ENCODE measurements at regions not wholly inside any gene's neighbourhood (a gene's known extent, or its start where the extent isn't known, plus 50 kb on each side); places are given as distances from the start of the nearest gene placed in this dataset.

GRCh38 chr1:219105893-219106292 is 67.8 kb upstream of the LYPLAL1 start:
- no peak for DNase-seq (ENCODE audit: low read depth)
- H3K4me3 ChIP-seq (ENCODE audit: low read length) = no peak overlapping the region
- no peak for TF ChIP-seq CTCF (conservative IDR thresholded peaks at IDR 0.05; ENCODE audit: low read depth, low read length)

GRCh38 chr1:219109424-219110018 is 64.2 kb upstream of the LYPLAL1 start:
- no peak for DNase-seq (ENCODE audit: low read depth)
- no peak for TF ChIP-seq CTCF (conservative IDR thresholded peaks at IDR 0.05; ENCODE audit: low read depth, low read length)
- H3K4me3 ChIP-seq (ENCODE audit: low read length) = no peak overlapping the region

- no peak for TF ChIP-seq CTCF (conservative IDR thresholded peaks at IDR 0.05; ENCODE audit: low read depth, low read length)
- DNase-seq (ENCODE audit: low read depth) = no peak
- H3K4me3 ChIP-seq (ENCODE audit: low read length) = no peak overlapping the region
Measured at GRCh38 chr1:219113261-219113660, 60.4 kb upstream of the LYPLAL1 start.

- no peak for DNase-seq (ENCODE audit: low read depth)
- TF ChIP-seq CTCF (conservative IDR thresholded peaks at IDR 0.05; ENCODE audit: low read depth, low read length) = no peak
- H3K4me3 ChIP-seq (ENCODE audit: low read length) = no peak overlapping the region
Measured at GRCh38 chr1:219114014-219114413, 59.7 kb upstream of the LYPLAL1 start.

GRCh38 chr1:219119839-219120238 is 53.8 kb upstream of the LYPLAL1 start:
- TF ChIP-seq CTCF (conservative IDR thresholded peaks at IDR 0.05; ENCODE audit: low read depth, low read length) = no peak
- DNase-seq (ENCODE audit: low read depth) = no peak
- H3K4me3 ChIP-seq (ENCODE audit: low read length) = no peak overlapping the region

DNA sequence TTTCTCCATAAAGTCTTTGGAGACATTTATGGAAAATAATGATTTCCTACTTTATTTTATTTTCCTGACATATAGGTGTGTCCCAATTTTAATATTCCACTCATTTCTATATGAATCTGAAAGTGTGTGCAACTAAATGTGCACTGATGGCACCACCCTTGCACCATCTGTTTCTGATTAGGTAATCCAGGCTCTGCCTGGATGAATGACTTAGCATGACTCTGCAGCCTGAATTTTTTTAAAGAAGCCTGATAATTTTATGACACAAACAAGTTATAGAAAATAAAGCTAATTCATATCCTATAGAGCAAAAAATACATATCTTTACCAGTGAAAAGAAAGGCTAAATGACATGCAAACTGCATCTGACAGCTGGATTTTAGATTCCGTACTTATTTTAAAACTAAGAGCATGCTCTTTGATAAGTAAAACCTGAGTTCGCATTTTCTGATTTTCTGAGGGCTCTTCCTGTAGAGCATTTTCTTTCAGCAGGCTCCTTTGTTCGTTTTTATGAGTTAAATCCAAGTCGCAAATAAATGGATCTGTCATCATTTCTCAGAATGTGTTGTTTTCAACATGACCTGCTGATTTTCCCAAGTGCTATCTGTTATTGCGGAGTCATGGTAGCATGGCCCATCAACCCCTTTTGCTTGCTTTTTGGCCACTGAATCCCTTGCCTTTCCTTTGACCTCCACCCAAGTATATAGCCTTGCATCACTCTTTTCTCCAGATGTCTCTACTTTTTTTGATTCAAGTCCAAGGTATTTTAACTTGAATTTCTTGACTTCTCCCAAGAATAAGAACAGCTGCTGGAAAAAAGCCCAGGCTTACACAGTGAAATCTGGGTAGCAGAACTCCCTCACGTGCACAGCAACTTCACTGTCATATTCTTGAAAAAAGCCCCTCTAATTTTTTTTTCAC is 52.8 kb upstream of the LYPLAL1 start:
- DNase-seq (ENCODE audit: low read depth) = no peak

More for the DNA sequence above, 52.8 kb upstream of the LYPLAL1 start:
- H3K4me3 ChIP-seq (ENCODE audit: low read length) = no peak overlapping the region
- TF ChIP-seq CTCF (conservative IDR thresholded peaks at IDR 0.05; ENCODE audit: low read depth, low read length) = no peak
